Muscle of arm (tissue), 1 donor: ENCODE measurements at regions not wholly inside any gene's neighbourhood (a gene's known extent, or its start where the extent isn't known, plus 50 kb on each side); places are given as distances from the start of the nearest gene placed in this dataset.
"Not testable (repeated sequence)": the region's sequence is repeated elsewhere in the genome, so short reads cannot be mapped to it uniquely, and the experiment has no call there.

ENCODE experiments used
- DNase-seq: peaks from one replicate; pipeline ENCODE4 v3.0.0-alpha.2; 2013

DNA sequence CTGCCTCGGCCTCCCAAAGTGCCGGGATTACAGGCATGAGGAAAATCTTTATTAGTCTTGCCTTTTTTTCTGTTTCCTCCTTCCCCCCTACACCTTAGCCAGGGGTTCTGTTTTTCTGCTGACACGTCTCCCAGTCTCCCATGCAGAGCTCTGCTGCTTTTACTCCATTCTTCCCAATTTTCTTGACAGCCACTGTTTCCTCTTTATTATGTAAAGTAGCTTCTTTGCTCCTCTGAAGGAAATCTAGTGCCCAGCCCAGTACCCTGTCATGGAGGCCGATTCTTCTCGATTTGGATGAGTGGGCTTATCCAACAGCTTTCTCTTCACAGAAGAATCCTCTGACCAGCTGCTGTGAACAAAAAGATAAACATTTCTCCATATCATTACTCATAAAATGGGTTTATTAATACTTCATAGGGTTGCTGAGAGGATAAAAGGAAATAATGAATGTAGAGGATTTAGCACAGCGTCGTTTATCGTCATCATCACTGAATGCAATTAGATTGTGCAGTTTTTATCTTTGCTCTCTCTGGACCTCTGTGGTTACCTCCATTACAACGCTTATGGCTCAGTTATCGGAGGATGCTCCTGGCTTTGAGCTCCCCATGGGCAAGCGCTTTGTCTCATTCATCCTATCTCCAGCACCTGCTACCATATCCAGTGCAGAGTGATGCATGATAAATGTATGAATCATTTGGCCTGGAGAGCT is 375.6 kb upstream of the C11orf87 start:
- DNase-seq: no peak

DNA sequence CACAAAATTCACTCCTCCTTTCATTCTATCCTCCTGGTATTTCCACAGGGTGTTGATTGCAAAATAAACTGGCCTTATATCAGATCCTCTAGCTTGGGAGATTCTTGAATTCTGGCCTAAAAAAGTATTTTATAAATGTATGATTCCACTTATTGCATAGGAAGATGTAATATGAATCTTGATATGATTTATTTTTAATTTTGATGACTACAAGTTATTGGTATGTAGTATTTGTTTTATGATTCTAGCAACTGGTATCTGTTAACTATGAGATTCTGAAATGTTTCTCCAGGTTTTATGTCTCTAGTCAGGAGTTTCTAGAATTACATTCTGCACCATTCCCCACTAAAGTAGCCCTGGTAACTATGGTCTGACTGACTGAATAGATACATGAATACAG is 373.9 kb upstream of the C11orf87 start:
- DNase-seq: no peak

DNA sequence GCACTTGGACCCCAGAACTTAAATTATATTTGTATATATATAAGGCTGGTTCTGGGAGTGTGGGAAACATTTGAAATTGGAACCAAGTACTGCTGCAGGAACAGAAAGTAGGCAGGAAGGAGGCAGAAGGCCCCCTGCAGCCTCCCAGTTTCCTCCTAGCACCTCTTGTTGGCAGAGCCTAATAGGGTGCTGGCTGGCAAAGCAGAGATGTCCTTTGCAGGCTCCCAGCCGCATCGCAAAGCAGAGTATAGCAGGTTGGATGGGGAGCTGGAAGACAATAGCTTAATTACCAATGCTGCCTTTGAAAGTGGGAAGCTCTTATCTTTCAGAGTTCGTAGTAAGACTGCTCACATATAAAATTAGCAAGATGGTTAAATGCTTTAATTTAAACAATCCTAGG is 370.8 kb upstream of the C11orf87 start:
- DNase-seq: no peak

DNA sequence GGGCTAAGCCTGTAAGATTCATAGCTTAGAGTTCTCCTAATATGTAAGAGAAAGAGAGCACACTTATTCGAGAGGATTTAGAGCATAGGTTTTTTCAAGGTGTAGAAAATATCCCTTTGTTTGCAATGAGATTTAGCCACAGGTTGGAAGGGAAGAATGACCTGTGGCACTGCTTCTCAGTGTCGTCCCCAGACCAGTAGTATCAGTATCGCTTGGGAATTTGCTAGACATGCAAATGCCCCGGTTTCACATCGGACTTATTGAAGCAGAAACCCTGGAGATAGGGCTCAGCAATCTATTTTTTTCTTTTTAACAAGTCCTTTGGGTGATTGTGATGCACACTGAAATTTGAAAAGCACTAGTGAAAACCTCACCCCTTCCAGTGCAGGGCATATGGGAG is 362.6 kb upstream of the C11orf87 start:
- no peak for DNase-seq

DNA sequence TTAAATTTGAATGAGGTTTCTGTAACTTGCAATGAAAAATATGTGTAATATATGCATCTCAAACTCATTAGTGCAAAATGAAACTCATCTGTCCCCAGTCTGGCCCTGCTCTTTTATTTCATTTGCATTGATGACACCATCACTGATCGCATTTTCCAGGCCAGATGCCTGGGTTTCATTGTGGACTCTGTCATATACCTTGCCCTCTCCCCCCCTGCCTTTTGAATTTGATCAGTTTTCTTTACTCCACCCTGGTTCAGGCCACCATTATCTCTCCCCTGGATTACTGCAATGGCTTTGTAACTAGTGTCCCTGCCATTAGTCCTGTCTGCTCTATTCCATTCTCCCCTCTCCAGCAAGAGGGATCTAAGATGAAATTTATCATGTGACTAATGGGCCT is 360.6 kb upstream of the C11orf87 start:
- no peak for DNase-seq

DNA sequence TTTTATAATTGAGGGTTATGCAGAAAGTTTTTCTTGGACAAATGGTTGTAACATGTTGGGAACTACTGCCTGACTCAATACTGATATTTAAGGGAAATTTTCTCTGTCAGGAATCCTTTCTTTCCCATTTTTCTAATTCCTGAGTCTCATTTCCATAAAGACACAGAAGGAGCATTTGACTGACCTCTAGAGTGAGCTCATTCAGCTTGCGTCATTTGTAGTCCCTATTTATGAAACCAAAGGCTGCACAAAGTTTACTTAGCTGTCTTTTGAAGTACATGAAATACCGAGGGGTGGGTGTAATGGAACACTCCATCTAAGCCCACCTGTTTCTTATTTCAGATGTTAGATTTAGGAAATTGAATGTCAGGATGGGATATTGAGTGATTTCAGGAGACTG is 359.5 kb upstream of the C11orf87 start:
- DNase-seq: no peak

DNA sequence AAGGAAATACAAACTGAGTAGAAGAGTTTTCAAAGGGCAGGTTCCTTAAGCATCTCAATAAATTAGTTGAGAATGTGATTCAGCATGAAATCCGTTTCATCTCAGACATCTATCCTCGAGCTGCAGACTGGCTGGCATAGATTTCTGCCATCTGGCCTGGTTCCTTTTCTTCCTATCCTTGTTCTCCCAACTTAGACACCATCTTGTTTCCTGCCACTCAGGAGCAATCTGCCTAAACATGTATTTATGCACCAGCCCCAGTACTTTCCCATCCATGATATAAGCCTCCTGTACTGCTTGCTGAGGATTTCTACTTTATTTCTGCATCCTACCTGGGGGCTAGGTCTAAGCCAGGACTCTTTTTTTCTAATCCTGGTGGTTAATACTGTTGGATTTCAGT is 359.1 kb upstream of the C11orf87 start:
- DNase-seq: no peak

DNA sequence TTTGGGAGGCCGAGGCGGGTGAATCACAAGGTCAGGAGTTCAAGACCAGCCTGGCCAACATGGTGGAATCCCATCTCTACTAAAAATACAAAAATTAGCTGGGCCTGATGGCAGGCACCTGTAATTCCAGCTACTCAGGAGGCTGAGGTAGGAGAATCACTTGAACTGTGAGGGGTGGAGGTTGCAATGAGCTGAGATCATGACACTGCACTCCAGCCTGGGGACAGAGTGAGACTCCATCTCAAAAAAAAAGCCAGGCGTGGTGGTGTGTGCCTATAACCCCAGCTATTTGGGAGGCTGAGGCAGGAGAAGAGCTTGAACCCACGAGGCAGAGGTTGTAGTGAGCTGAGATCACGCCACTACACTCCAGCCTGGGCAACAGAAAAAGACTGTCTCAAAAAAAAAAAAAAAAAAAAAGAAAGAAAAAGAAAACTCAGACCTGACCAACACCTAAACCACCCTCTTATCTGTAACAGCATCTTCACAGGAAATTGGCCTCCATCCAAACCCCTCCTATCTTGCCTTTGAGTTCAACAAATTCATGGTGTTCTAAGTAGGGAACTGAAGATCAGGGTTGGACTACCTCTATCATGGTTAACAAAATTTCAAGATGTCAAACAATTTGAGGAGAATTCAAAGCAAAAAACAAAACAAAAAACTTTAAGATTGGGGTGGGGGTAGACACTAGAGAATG is 357.2 kb upstream of the C11orf87 start:
- DNase-seq: not testable (repeated sequence)

DNA sequence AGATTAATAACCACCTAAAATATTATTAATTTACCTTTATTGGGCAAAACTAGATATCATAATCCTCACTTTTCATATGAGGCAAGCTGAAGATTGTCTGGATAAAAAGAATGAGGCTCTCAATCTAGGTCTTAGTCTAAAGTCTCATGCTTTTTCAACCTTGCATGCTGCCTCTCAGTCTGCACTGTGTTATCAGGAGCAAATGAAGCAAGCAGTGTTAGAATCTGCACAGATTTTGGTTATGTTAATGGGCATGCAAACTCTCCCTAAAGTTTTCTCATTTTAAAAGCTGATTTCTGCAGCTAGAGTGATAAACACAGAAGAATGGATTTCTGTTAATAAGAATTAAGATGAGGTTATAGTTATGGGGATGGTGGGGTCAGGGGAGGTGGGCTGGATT is 350.7 kb upstream of the C11orf87 start:
- DNase-seq: no peak

DNA sequence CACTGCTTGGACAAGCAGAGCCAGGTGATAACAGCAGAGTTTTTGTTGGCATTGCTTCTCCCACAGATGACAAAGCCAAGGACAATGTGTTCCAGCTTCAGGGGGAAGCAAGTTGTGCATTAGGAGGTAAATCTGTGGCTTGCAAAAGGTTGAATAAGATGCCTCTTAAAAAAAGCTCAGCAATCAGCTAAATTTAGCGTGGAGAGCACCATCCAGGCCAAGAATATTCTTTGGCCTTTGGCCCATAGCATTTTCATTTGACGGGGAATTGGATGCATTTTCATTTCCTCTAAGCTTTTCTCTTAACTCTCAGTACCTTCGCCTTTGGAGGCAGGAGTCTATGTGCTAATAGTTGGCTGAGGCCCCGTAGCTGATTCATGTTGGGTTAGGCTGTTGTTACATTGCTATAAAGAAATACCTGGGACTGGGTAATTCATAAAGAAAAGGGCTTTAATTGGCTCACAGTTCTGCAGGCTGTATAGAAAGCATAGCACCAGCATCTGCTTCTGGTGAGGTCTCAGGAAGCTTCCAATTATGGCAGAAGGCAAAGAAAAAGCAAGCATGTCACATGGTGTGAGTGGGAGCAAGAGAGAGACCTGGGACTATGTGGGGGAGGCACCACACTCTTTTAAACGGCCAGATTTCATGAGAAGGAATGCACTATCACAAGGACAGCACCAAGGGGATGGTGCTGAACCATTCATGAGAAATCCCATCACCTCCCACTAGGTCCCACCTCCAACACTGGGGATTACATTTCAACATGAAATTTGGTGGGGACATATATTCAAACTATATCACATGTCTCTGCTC is 350.1 kb upstream of the C11orf87 start:
- peak; percentile 45 for DNase-seq

DNA sequence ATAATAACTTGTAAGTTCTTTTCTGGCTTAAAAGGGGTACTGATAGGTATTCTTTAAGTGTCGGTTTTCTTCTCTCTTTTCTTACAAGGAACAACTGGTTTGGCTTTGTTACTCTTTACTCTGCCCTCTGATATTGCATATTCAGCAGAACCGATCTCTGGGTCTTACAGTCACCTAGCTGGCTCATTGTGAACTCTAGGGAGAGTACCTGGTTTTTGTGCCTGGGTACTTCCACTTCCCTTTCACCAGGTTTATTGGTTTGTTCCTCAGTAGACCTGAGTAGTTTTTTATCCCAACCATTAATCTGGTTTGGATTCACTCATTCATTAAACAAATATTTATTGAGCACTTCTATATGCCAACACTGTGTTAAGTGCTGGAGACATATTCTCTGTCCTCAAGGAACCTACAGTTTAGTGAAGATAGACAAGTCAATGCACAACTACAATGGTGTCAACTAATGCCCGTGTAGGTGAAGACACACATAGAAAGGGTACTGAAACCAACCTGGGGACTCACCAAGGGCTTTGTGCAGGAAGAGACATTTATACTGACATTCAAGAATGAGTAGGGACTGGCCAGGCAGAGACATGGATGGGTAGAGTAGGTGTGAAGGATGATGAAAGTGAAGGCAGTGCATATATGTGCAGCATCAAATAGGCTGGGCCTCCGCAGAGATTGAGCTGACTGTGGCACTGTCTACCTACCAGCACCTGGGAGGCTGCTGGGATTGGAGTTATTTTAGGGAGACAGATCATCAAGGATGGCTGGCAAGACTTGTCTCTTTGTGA is 348.8 kb upstream of the C11orf87 start:
- DNase-seq: no peak

DNA sequence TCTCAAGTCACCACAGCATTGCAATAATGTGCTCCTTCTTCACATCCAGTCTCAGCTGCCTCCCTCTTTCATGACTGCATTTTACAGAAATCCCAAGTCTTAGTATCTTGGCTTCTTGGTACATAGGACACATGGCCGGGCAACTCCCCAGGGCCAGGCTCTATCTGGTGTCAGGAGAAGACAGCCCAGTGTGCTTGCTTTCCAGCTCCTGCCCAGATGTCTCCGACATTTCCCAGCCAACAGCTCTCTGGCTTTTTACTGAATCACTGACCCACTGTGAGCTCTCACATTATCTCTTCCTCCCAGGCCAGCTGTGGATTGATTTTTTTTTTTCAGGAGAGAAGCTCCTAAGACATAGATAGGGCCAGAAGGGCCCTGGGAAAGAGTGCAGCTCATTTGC is 346.0 kb upstream of the C11orf87 start:
- no peak for DNase-seq

DNA sequence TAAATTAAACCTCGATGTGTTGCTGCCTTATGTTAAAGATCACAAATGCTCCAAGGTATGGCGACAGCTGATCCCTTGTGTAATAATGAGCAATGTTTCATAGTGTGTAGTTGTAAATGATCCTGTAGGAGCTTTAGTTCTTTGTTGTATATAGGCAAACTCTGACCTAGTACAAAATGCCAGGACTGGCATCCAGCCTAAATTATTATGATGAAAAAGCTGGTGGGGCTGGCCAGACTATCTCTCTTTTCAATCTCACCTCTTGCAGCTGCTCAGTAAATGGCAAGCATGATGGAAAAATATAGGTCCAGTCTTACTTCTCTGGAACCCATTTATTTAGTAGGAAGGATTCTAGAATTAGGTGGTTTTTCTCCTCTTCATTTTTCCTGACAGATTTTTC is 345.1 kb upstream of the C11orf87 start:
- no peak for DNase-seq

DNA sequence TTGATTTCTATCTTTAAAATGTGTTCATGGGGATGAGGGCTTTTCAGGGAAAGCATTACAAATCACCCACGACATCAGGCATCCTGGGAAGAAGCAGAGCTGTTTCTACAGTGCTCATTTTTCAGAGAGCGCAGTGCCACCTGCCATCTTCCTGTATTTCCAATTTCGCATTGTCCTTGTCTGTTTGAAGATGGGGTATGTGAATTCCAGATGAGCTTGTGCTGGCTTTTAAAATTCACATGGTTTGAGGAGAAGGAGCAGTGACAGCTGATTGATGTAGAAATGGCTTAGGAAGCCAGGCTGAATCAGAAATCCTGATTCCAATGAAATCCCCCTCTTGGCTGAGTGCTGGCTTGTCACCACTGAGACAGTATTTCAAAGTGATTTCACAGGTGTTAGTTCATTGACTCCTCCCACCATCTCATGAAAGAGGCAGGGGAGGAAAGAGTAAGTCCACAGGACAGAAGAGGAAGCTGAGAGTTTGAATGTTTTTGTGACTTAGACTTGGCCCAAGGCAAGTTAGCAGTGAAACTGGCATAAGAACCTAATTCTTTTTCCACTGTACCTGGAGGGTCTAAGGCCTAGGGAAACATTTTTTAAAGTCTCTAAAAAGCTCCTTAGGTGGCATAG is 344.6 kb upstream of the C11orf87 start:
- DNase-seq: no peak

DNA sequence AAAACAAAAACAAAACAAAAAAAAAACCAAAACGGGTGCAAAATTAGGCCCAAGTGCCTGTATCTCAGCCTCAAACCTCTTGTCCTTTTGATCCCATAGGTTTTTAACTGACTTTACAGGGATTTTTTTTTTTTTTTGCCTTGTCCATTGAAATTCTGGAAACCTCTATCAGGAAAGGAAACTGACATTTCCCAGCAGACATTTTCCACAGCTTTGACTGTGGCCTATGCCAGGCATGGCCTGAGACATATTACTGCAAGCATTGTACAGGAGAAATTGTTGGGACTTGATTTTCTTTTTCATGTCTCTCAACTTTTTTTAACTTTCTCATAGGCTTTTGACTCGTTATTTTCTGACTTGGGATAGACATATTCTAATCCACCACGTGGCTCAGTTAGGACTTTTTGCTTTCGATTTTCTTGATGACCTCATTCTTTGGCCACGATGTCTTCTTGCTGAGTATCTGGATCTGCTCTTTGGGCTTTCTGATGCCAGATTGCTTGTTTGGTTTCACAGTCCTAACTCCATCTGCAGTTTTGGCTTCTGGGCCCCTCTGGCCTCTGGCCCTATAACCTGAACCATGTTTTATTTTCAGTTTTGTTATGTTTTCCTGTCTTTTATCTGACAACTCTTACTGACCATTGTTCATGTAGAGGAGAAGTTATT is 336.1 kb upstream of the C11orf87 start:
- no peak for DNase-seq

DNA sequence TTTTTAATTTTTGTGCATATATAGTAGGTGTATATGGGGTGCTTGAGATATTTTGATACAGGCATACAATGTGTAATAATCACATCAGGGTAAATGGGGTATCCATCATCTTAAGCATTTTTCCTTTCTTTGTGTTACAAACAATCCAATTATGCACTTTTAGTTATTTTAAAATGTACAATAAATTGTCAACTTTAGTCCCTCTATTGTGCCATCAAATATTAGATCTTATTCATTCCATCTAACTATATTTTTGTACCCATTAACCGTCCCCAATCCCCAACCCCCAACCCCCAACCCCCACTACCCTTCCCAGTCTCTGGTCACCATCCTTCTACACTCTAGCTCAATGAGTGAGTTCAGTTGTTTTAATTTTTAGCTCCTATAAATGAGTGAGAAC is 335.1 kb upstream of the C11orf87 start:
- DNase-seq: no peak

DNA sequence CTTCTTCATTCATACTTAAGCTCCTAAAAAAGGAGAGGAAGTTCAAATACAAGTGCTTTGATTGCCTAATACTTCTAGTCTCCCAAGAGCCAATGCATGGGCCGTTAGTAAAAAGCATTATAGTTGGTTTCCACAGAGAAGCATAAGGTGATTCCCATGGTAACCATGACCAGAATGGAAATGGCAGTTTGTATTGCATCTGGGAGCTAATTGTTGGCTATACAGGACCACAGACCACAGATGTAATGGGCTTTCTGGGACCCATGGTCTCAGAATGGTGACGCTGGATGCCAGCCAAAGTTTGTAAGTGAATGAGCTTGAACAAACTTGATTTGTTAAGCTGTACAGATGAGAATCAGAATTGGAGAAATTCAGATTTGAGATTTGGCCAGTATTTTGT is 333.9 kb upstream of the C11orf87 start:
- no peak for DNase-seq

DNA sequence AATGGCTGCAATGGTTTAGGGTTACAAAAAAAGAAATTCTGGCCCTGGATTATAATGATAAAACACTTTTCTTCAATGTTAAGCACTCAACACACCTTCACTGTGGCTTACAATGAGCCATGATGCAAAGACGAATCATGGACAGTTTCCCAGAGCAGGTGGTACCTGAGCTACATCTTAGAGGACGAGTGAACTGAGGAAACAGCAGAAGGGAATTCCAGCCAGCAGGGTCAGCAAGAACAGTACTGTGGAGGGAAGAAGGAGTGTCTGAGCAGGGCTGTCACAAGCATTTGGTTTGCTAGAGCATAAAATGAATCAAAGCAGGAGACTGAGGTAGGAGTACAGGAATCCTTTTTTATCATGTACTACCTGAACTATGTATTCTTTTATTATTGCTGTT is 332.8 kb upstream of the C11orf87 start:
- DNase-seq: no peak

DNA sequence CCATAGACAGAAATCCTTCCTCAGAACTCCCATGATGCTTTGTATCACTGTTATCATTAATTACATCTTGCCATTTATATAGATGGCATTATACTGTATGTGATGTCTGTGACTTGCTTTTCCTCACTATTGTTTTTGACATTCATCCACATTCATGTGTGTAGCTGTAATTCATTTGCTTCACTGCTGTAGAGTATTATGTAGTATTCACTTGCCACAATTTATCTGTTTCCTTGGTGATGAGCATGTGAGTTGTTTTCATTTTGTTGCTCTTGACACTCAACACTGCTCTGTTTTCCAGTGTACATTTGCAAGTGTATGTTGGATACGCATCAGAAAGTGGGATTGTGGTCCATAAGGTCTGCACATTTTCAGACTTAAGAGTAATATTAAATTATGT is 328.6 kb upstream of the C11orf87 start:
- DNase-seq: no peak

DNA sequence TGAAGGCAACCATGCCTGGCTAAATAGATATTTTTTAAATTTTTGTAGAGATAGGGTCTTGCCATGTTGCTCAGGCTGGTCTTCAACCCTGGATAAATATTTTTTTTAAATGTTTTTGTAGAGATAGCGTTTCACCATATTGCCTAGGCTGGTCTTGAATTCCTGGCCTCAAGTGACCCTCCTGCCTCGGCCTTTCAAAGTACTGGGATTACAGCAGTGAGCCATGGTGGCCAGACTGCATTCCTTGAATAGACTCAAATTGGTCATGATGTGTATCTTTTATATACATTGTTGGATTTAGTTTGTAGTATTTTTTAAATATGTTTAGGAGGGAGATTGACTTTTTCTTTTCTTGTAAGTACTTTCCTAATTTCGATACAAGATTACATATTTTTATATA is 325.7 kb upstream of the C11orf87 start:
- DNase-seq: no peak
